ENCODE measurements at regions not wholly inside any gene's neighbourhood (a gene's known extent, or its start where the extent isn't known, plus 50 kb on each side); places are given as distances from the start of the nearest gene placed in this dataset.
A peak's percentile ranks its signal among the peaks of the same experiment; 100 is the strongest.

GRCh38 chr12:58584880-58585279, 335.4 kb downstream of the LRIG3 start:
- no CpG with 5 or more reads among the region's 2 CpGs for WGBS, 2 experiments (ENCODE audit: extremely low coverage in 2 of 2, insufficient read length in 1 of 2)
- H2AFZ ChIP-seq (replicated peaks; ENCODE audit: low read length, poor library complexity) = no peak overlapping the region
- no peak overlapping the region for H3K23ac ChIP-seq (ENCODE audit: low read depth, low read length)
- TF ChIP-seq RAD21 (IDR thresholded peaks at IDR 0.05; ENCODE audit: low read length) (no peak), MAFK (IDR thresholded peaks at IDR 0.05; ENCODE audit: low read depth, low read length) (no peak), MAZ (IDR thresholded peaks at IDR 0.05; ENCODE audit: borderline replicate concordance, low read depth, low read length) (no peak), CHD1 (IDR thresholded peaks at IDR 0.05; ENCODE audit: low read depth, low read length) (no peak), USF2 (IDR thresholded peaks at IDR 0.05; ENCODE audit: low read depth, low read length) (no peak), ELK1 (IDR thresholded peaks at IDR 0.05; ENCODE audit: borderline replicate concordance, low read depth, low read length) (no peak), CTCF (conservative IDR thresholded peaks at IDR 0.05; ENCODE audit: low read depth, low read length) (no peak), POLR2A (IDR thresholded peaks at IDR 0.05; ENCODE audit: low read depth, low read length) (no peak), RCOR1 (IDR thresholded peaks at IDR 0.05; ENCODE audit: insufficient replicate concordance, low read length) (no peak)
- no peaks in the 10 kb centered on the region for H3K79me1 ChIP-seq (ENCODE audit: low read depth in 1 of 2, low read length in 2 of 2)
- no TSS peak for BruUV-seq (replicated peaks)
- no peaks in the 10 kb centered on the region for H3K27me3 ChIP-seq (ENCODE audit: control insufficient read depth, insufficient read depth, low read length)
- no peak overlapping the region for H3K56ac ChIP-seq (ENCODE audit: extremely low read depth, insufficient read depth, low read length)
- POLR2A ChIA-PET (ENCODE audit: unreplicated experiment) = no interaction called here
- no peaks in the 10 kb centered on the region for H4K20me1 ChIP-seq (ENCODE audit: insufficient read depth, low read length)
- no peak overlapping the region for H2BK15ac ChIP-seq (ENCODE audit: low read depth, low read length)
- peaks cover 3% of the 10 kb centered on the region; the same call in 1 of the 2 replicates for H3K9me1 ChIP-seq (ENCODE audit: insufficient read depth, low read length)
- H3K9ac ChIP-seq (ENCODE audit: low read depth, low read length) = no peak overlapping the region
- in situ Hi-C loops (cut with MboI; ENCODE audit: low sequenced_read_pairs) (no loop called here), dilution Hi-C loops (cut with HindIII; ENCODE audit: low sequenced_read_pairs, unreplicated experiment) (no loop called here), intact Hi-C loops (cut with micrococcal nuclease) (no loop called here)
- no peak for ATAC-seq (ENCODE audit: low read depth)
- no peak overlapping the region for H4K8ac ChIP-seq (ENCODE audit: low read depth in 2 of 2, low read length in 2 of 2)
- H3K14ac ChIP-seq (replicated peaks; ENCODE audit: low read depth, low read length) = no peak overlapping the region
- no peak overlapping the region for H2AK9ac ChIP-seq (replicated peaks; ENCODE audit: low read depth, low read length, poor library complexity)
- no peaks in the 10 kb centered on the region for H3K36me3 ChIP-seq (ENCODE audit: control insufficient read depth, insufficient read depth, low read length)
- H3K27ac ChIP-seq (ENCODE audit: insufficient read depth, low read length) = no peak overlapping the region
- CTCF ChIA-PET = no interaction called here
- H2BK20ac ChIP-seq (ENCODE audit: low read depth, low read length) = no peak overlapping the region
- DNase-seq = peak; percentile 37
- H3K4me2 ChIP-seq (ENCODE audit: low read depth, low read length) = no peak overlapping the region
- no peak overlapping the region for H4K5ac ChIP-seq (ENCODE audit: low read depth, low read length)
- no peak overlapping the region for H2BK120ac ChIP-seq (ENCODE audit: low read depth, low read length)
- H3K18ac ChIP-seq (ENCODE audit: low read depth, low read length) = no peak overlapping the region
- no peak overlapping the region for H4K91ac ChIP-seq (ENCODE audit: insufficient read depth, low read depth, low read length)
- peaks cover 3% of the 10 kb centered on the region; the same call in 1 of the 2 replicates for H3K4me1 ChIP-seq (ENCODE audit: control insufficient read depth, insufficient read depth, low read length)
- H2AK5ac ChIP-seq (ENCODE audit: low read depth, low read length) = no peak overlapping the region
- H3K4me3 ChIP-seq (ENCODE audit: insufficient read depth, low read depth, low read length) = no peak overlapping the region
- H2BK5ac ChIP-seq (ENCODE audit: low read depth, low read length, poor library complexity, severe bottlenecking) = no peak overlapping the region
- no peak overlapping the region for H3K4ac ChIP-seq (ENCODE audit: low read depth, low read length)
- no peaks in the 10 kb centered on the region for H3K9me3 ChIP-seq (ENCODE audit: control insufficient read depth, insufficient read depth, low read length)
